NK-92 treated with Interleukin-12 subunit alpha and Interleukin-12 subunit beta, amount 100 ng/mL, for 24 hours (cell line): ENCODE measurements at regions not wholly inside any gene's neighbourhood (a gene's known extent, or its start where the extent isn't known, plus 50 kb on each side); places are given as distances from the start of the nearest gene placed in this dataset.

ENCODE experiments used
- DNase-seq: peaks from one replicate; lab custom pipeline; 2025; lab: John Stamatoyannopoulos, UW

GRCh38 chr18:73639788-73640187, 507.8 kb downstream of the FBXO15 start:
- DNase-seq: no peak

GRCh38 chr18:73638709-73639108, 508.9 kb downstream of the FBXO15 start:
- DNase-seq: no peak

GRCh38 chr18:73636355-73636754, 511.3 kb downstream of the FBXO15 start:
- no peak for DNase-seq

- no peak for DNase-seq
Measured at GRCh38 chr18:73626859-73627258, 520.8 kb downstream of the FBXO15 start.

- DNase-seq: no peak
Measured at GRCh38 chr18:73626221-73626620, 521.4 kb downstream of the FBXO15 start.

GRCh38 chr18:73621091-73621490, 526.5 kb downstream of the FBXO15 start:
- no peak for DNase-seq

GRCh38 chr18:73617981-73618380, 529.7 kb downstream of the FBXO15 start:
- DNase-seq: no peak

GRCh38 chr18:73615506-73615905, 532.1 kb downstream of the FBXO15 start:
- no peak for DNase-seq

GRCh38 chr18:73614812-73615211, 532.8 kb downstream of the FBXO15 start:
- no peak for DNase-seq

- DNase-seq: no peak
Measured at GRCh38 chr18:73613706-73614340, 533.8 kb downstream of the FBXO15 start.

- peak; percentile 0 for DNase-seq
Measured at GRCh38 chr18:73597832-73598615, 549.6 kb downstream of the FBXO15 start.

GRCh38 chr18:73594749-73595148, 552.9 kb downstream of the FBXO15 start:
- DNase-seq: no peak

GRCh38 chr18:73593207-73593606, 554.4 kb downstream of the FBXO15 start:
- no peak for DNase-seq

- DNase-seq: no peak
Measured at GRCh38 chr18:73590950-73591349, 556.7 kb downstream of the FBXO15 start.

GRCh38 chr18:73579698-73580097, 567.9 kb downstream of the FBXO15 start:
- no peak for DNase-seq

- no peak for DNase-seq
Measured at GRCh38 chr18:73577365-73577764, 570.3 kb downstream of the FBXO15 start.

- no peak for DNase-seq
Measured at GRCh38 chr18:73563901-73564472, 583.6 kb downstream of the FBXO15 start.

- no peak for DNase-seq
Measured at GRCh38 chr18:73563345-73563744, 584.3 kb downstream of the FBXO15 start.

- no peak for DNase-seq
Measured at GRCh38 chr18:73556904-73557303, 590.7 kb downstream of the FBXO15 start.

GRCh38 chr18:73552171-73552570, 595.5 kb downstream of the FBXO15 start:
- DNase-seq: no peak

- no peak for DNase-seq
Measured at GRCh38 chr18:73551211-73551610, 596.4 kb downstream of the FBXO15 start.

- no peak for DNase-seq
Measured at GRCh38 chr18:73549236-73549635, 598.4 kb downstream of the FBXO15 start.

GRCh38 chr18:73545472-73545871, 602.2 kb downstream of the FBXO15 start:
- no peak for DNase-seq
